ENCODE measurements at regions not wholly inside any gene's neighbourhood (a gene's known extent, or its start where the extent isn't known, plus 50 kb on each side); places are given as distances from the start of the nearest gene placed in this dataset.

- TF ChIP-seq CTCF (IDR thresholded peaks at IDR 0.05; ENCODE audit: low read length) (no peak), EZH2 (IDR thresholded peaks at IDR 0.05; ENCODE audit: borderline replicate concordance, low read length) (no peak)
These were observed 359.7 kb downstream of the SRGAP2C start for GRCh38 chr1:121544500-121544899.

Data from OCI-LY1 (cell line).